HUDEP-2 (cell line): ENCODE measurements at regions not wholly inside any gene's neighbourhood (a gene's known extent, or its start where the extent isn't known, plus 50 kb on each side); places are given as distances from the start of the nearest gene placed in this dataset.
"Not testable (repeated sequence)": the region's sequence is repeated elsewhere in the genome, so short reads cannot be mapped to it uniquely, and the experiment has no call there.

Experiments used
- DNase-seq, 76 experiments: peaks; one replicate each; lab custom pipeline; 2025; ENCODE audit not compliant: unreplicated experiment in 76 of 76; lab: John Stamatoyannopoulos, UW

- DNase-seq = no peak
Measured at GRCh38 chr6:105680131-105680530, 277.2 kb upstream of the PREP start.

- no peak for DNase-seq
Measured at GRCh38 chr6:105678516-105678915, 275.6 kb upstream of the PREP start.

- DNase-seq = no peak
Measured at GRCh38 chr6:105677671-105678475, 275.0 kb upstream of the PREP start.

- no peak for DNase-seq
Measured at GRCh38 chr6:105676857-105677256, 274.0 kb upstream of the PREP start.

GRCh38 chr6:105675715-105676397 lies 273.0 kb upstream of the PREP start:
- DNase-seq = no peak

- not testable (repeated sequence) for DNase-seq
Measured at GRCh38 chr6:105672856-105673538, 270.1 kb upstream of the PREP start.

- no peak for DNase-seq
Measured at GRCh38 chr6:105669232-105669631, 266.4 kb upstream of the PREP start.

GRCh38 chr6:105667056-105667455 lies 264.2 kb upstream of the PREP start:
- DNase-seq = no peak

- no peak for DNase-seq
Measured at GRCh38 chr6:105664931-105665330, 262.0 kb upstream of the PREP start.

- DNase-seq = no peak
Measured at GRCh38 chr6:105651969-105652368, 249.1 kb upstream of the PREP start.

- DNase-seq = no peak
Measured at GRCh38 chr6:105650347-105650746, 247.5 kb upstream of the PREP start.

GRCh38 chr6:105649192-105649591 lies 246.3 kb upstream of the PREP start:
- DNase-seq = no peak

- DNase-seq = no peak
Measured at GRCh38 chr6:105648276-105648675, 245.4 kb upstream of the PREP start.

GRCh38 chr6:105646391-105646867 lies 243.5 kb upstream of the PREP start:
- DNase-seq = no peak

GRCh38 chr6:105645958-105646357 lies 243.1 kb upstream of the PREP start:
- no peak for DNase-seq

GRCh38 chr6:105645156-105645555 lies 242.3 kb upstream of the PREP start:
- no peak for DNase-seq

- DNase-seq = no peak
Measured at GRCh38 chr6:105644691-105645090, 241.8 kb upstream of the PREP start.

GRCh38 chr6:105644073-105644489 lies 241.2 kb upstream of the PREP start:
- DNase-seq = no peak

GRCh38 chr6:105642708-105643107 lies 239.8 kb upstream of the PREP start:
- no peak for DNase-seq

- DNase-seq = no peak
Measured at GRCh38 chr6:105641504-105641903, 238.6 kb upstream of the PREP start.

GRCh38 chr6:105639124-105639523 lies 236.2 kb upstream of the PREP start:
- DNase-seq = no peak
